Femur (tissue), 1 donor: ENCODE measurements at regions not wholly inside any gene's neighbourhood (a gene's known extent, or its start where the extent isn't known, plus 50 kb on each side); places are given as distances from the start of the nearest gene placed in this dataset.

Source experiments
- DNase-seq: peaks from one replicate; pipeline ENCODE4 v3.0.0-alpha.2; 2017

DNA sequence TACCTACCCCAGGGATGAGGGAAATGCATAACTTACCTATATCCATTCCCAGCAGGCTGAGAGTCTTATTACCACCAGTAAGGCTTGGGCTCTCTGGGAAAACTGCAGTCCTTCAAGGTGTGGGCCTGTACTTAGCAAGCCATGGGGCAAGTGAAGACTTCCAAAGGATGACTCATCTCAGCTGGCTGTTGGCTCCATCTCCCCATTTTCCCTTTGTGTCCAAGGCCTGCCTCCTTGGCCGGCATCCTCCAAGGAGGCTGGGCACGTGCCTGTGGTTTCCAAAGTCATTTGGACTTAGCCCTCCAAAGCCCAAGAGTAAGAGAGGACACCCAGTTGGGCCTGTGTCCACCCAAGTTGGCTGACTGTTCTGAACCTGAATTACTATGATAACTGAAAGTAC, 89.8 kb downstream of the TMEM100 start:
- DNase-seq, result no peak

DNA sequence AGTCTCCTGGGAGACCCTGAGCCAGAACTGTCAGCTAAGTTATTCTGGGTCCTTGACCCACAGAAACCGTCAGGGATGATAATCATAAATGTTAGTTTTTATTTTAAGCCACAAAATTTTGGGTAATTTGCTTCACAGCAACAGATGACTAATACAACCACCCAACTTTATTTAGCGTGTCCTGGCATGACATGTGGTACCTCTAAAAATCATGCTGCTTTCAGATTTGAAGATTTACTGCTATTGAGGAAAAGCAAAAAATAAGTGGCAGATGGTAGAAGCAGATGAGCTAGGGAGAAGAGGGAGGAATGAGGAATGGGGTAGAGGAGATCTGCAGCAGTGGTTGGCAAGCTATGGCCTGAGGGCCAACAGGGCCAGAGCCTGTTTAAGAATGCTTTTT, 90.4 kb downstream of the TMEM100 start:
- no peak for DNase-seq

DNA sequence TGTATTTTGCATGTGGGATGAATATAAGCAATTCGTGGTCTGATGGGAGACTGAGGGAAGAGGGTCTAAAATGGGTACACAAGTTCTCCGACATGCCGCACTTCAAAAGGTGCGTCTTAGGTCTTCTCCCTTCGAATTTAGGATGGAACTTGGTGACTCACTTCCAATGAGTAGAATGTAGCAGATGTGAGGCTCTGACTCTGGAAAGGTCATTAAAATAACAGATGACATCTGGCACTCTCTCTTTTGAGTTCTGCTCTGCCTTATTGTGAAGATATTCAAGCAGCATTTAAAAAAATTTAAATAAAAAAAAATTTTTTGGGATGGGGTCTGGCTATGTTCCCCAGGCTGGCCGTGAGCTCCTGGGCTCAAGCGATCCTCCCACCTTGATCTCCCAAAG, 92.7 kb downstream of the TMEM100 start:
- DNase-seq, result no peak

DNA sequence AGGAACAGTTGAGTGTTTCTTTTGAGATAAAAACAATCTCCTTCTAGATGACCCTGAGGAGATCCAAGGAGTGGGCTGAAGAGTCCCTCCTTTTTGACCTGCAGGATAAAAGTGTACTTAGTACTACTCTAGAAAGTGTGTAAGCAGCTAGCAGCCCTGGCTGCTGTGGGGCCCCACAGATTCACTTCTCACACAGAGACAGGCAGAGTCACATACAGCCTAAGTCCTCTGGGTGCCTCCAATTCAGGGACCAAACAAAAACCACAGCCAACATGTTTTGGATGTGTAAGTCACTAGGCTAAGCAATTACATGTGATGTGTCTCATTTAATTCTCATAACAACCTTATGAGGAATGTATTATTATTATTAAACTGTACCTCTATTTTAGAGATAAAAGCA, 97.1 kb downstream of the TMEM100 start:
- no peak for DNase-seq

DNA sequence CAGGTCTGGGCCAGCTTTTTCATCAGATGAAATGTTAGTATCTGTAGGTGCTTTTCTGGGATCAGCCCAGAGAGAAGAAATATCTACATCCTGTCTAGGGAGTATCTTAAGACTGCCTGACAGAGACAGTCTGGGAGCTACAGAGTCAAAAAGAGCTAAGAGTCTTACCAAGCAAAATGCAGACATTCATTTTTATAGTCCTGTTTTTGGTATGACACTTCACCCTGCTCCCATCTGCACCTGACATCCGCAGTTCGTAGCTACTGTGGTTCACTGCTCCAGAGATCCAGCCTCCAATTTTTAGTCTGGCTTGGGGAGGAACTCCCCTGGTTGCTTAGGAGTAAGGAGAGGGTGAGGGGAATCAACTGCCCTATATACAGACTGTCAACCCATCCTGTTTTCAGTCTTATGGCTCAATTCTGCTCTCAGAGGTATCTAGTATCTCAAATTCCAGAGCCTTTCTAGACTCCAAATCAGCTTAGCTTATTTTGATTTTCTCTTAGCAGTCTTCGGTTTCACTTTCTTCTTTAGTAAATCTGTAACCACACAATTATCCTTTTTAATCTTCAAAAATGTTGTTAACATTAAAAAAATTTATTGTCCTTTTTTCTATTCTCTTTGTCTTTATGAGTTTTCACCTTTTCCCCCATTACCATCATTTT, 97.8 kb downstream of the TMEM100 start:
- no peak for DNase-seq

DNA sequence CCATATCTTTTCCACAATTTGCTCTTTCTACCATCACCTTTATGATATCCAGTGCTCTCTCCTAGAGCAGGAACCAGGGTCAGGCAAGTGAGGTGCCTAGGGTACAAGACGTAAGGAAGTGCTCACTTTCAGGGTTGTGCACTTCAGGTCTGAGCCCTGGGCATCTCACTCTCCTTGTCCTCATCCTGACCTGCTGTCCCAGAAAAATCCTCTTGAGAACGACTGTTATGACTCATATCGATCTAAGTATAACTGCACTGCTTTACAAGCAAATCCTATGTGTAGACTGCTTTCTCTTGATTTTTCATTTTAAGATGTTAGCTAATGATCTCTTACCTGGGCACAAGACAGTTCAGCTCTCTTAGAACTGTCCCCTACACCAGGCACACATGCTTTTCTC, 100.1 kb downstream of the TMEM100 start:
- DNase-seq, result no peak

GRCh38 chr17:55620945-55621344, 101.7 kb downstream of the TMEM100 start:
- no peak for DNase-seq

DNA sequence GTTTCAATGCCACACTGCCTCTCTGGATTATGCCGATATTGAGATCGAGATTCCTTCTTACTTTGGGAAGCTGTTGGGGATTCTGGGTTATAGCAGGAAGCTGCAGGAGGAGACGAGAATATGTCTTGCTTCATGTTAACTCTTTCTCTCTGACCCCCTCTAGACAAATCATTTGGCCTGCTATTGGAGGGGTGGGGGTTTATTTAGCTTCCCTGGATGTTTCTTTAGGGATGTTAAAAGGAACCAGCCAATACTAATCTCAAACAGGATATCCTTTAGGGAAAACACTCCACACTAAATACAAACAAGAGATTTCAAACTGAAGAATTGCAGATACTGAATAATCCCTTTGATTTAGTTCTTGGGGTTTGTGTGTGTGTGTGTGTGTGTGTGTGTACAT, 102.6 kb downstream of the TMEM100 start:
- no peak for DNase-seq

DNA sequence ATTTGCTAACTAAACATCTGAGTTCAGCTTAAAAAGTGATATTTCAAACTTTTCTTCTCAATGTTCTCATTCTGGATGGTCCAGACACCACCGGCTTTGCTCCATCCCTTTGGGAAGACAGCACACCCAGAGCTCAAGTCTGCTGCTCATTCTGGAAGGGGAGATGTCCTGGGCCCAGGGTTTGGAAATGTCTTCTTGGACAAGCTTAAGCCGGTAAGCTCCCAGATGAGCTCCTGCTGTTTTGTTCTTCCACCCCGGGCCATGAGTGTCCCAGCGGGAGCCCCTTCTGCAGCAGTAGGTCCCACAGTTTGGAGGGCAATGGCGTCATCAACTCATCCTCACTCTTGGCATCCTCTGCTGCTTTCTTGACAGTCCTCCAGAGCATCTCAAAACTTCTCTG, 105.2 kb downstream of the TMEM100 start:
- DNase-seq, result no peak

- no peak for DNase-seq
Observed at GRCh38 chr17:55614061-55614460, 102.8 kb upstream of the SMIM36 start.

DNA sequence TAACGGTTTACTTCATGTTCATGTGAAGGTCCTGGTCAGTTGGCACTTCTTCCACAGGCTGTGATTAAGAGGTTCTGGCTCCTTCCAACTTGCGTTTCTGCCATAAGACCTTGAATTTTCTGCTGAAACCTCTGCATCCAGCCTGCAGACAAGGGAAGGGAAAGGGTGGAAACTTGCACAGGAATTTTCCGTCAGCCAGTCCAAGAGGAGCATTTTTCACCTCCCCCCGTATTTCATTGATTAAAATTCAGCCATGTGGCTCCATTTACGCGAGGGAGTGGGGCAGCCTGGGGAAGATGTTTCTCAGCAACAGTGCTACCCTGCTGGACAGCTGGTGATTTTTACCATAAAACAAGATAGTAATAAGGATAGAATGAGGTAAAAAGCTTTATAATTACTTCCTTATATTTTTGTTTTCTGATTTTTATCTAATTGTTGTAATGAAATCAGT, 101.5 kb upstream of the SMIM36 start:
- peak; percentile 60 for DNase-seq

DNA sequence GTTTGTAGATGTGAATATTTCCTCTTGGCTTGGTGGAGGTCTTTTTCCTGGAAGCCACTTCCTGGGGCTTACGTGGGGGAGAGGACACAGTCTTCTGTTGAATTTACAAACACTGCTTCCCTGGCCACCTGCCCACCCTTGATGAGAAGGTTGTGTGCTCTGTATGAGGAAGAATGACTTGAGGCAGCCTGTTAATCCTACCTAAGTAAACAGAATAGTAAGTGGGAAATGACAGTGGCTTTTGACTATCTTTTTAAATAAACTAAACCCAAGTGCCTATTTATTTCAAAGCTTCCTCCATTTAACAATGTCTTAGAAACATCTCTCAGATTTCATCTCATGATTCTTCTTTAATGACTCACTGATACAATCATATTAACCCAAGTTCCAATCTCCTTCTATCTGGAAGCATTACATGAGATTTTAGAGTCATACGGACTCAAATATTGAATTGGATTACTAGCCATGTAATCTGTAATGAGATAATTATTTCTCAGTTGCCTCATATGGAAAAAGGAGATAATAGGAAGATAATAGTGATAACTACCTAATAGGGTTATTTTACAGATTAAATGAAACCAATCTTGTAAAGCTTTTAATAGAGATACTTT, 96.6 kb upstream of the SMIM36 start:
- peak; percentile 48 for DNase-seq

- DNase-seq, result peak; percentile 70
Observed at GRCh38 chr17:55606488-55606815, 95.2 kb upstream of the SMIM36 start.

DNA sequence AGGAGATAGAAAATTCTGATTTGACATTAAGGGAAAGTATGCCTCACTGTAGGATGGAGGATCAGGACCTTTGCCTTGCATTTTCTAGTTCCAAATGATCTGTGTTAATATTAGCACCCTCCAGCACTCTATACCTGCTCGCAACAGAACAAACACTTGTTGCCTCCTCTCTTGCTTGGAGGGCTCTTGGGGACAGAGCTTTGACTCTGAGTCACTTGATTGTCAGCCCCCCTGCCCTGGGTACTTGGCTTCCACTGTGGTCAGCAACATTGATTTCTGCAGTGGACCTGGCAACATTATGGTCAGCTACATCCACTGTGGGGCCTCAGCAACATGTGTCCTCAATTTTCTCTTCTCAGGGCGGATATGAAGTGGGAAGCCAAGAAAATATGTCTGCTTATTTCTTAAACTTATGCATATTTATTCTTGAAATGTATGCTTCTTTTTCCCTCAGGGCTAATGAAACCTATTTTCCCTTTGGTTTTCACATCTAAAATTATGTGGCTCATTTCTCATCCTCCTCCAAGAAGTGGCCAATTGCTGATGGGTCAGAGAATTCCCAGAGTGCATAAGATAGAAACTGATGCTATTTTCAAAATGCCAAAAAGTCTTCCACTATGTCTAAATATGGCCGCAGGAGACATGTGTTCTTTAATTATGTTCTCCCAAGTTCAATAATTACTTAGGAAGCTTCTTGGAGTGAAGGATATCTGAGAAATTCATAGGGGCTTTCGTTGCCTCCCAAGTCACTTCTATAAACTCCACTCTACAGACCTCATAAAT, 94.6 kb upstream of the SMIM36 start:
- peak; percentile 44 for DNase-seq

DNA sequence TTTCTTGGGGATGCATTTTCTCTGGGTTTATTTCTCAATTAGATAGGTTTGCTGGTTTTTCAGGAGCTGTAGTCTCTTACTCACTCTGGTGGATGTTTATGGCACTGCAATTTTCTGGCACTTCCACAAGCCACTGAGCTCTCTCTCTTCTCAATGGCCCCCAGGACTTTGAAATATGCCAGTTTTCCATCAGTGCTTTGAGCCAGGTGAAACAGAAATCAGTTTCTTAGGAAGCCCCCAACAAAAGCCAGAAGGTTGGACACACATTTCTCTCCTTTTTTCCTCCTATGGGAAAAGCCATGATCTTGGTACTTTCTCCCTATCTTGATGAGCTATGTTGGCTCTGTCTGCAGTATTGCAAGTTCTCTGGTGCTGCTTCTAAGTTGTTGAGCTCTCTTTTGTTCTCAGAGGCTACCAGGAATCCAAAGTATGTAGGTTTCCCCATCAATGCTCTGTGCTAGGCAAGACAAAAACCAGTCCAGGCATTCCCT, 90.7 kb upstream of the SMIM36 start:
- no peak for DNase-seq

- DNase-seq, result no peak
Observed at GRCh38 chr17:55598495-55598894, 87.2 kb upstream of the SMIM36 start.

DNA sequence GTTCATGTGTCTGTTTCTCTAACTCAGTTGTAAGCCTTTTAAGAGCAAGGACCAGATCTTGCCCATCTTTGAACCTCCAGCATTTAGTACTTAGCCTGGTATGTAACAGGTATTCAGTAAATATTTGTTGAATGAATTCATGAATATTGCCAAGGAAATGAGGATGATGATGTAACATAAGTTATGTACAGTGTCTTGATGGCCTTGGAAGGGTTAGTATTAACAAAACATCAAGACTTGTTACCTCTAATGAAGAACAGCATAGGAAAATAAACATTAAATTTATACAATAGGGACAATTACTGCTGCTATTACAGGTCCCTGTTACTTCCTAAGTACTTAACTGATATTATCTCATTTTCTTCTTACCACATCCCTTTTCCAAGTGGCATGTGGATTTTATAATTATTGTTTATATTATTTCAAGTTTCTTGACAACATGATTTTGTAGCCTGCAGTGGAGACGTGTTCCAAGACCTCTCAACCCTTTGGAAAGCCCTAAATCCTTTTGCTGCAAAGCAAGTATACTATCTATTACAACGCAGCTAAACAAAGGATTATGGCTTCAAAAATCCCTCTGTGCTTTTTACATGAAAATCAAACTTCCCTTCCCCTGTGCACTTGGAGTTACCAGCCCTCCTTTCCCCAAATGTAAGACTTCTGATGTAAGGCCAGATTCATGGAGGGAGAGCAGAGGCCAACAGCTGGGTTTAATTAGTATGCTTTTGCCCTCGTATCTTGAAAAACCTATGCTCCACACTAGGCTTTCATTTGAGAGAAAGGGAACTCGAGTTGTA, 77.4 kb upstream of the SMIM36 start:
- DNase-seq, result no peak

DNA sequence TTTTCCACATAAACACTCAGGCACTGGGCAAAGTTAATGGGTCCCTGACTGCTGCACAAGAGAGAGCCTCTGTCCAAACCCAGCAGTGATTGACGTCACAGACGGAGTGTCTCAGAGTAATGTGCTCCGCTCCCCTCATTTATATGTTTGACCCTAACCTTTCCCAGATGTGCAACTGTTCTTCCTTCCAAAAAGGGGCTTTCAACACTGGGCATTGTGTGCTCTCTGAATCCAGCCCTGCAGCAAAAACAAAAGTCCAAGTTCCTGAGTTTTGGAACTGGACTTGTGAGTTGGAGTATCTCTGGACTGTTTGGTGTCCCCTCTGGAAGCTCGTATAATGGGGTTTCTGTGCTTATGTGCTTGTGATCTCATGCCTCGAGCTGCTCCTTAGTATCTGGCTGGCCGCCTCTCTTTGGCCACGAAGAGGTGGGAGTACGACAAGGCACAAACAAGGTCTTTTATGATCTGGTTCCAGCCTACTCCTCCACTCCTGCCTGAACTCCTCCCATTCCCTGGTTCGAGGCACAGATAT, 76.4 kb upstream of the SMIM36 start:
- peak; percentile 74 for DNase-seq

- no peak for DNase-seq
Observed at GRCh38 chr17:55585629-55586028, 74.4 kb upstream of the SMIM36 start.

DNA sequence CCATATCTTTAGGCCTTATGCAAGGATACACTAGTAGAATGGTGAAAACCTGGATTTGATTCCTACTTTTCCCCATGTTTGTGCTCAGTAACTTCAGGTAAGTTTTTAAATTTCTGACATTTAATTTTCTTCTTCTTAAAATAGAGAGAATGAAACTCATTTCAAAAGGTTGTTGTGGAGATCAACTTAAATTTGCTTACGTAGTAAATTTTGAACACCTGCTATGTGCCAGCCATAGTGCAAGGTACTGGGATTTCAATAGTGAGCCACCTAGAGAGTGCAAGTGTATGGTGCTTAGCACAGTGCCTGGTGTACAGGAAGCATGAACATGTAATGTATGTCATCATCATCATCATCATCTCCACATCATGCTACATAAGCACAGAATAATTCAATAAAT, 73.6 kb upstream of the SMIM36 start:
- DNase-seq, result no peak

DNA sequence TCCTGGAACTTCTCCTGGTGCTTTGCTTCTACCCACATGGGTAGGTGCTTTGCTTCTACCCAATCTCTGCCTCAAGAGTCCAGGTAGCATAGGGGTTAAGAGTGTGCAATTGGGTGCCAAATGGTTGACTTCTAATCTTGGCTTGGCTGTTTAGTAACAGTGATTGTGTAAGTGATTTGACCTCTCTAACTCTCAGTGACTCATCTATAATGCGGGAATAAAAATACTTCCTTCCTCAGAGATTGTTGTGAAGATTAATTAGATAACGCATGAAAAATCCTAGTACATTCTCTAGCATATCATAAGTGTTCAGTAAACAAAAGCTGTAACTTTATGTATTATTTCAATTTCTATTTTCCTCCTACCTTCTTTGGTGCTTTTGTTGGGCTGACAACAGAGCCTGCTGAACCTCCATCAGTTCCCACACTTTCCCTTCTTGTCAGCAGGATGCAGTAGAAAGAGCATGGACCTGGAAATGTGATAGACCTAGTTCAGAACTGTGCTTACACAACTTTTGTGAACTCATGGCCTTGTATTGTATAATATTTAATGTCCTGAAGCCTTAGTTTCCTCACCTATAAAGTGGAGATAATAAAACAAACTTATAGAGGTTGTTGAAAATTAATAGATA, 72.9 kb upstream of the SMIM36 start:
- no peak for DNase-seq

GRCh38 chr17:55582897-55583296, 71.6 kb upstream of the SMIM36 start:
- no peak for DNase-seq
